Activated naive CD4-positive, alpha-beta T cell treated with anti-CD3 and anti-CD28 coated beads for 36 hours (primary cell): ENCODE measurements at regions not wholly inside any gene's neighbourhood (a gene's known extent, or its start where the extent isn't known, plus 50 kb on each side); places are given as distances from the start of the nearest gene placed in this dataset.
"Not testable (repeated sequence)": the region's sequence is repeated elsewhere in the genome, so short reads cannot be mapped to it uniquely, and the experiment has no call there.

ENCODE experiments used
- CTCF ChIA-PET: fragments of 350-600 bp; sonication (Branson Sonifier 250); formaldehyde crosslinking; loops from one replicate; lab custom pipeline; 2021; ENCODE audit warnings: antibody characterized with exemption; lab: Charles Lee
- DNase-seq: peaks from one replicate; pipeline ENCODE4 v3.0.0-alpha.2; 2020
- H3K27ac Mint-ChIP-seq: one replicate; pipeline ENCODE4 v1.8.0; 2021; ENCODE audit warnings: mild to moderate bottlenecking, mixed read lengths
- H3K27me3 Mint-ChIP-seq: one replicate; pipeline ENCODE4 v1.8.0; 2021; ENCODE audit warnings: low read depth, mixed read lengths
- H3K36me3 Mint-ChIP-seq: one replicate; pipeline ENCODE4 v1.8.0; 2021; ENCODE audit warnings: low read depth, mixed read lengths
- H3K4me1 Mint-ChIP-seq: one replicate; pipeline ENCODE4 v1.8.0; 2021; ENCODE audit warnings: low read depth, mixed read lengths
- H3K4me3 Mint-ChIP-seq: one replicate; pipeline ENCODE4 v1.8.0; 2021; ENCODE audit warnings: mild to moderate bottlenecking, moderate library complexity, mixed read lengths
- H3K9me3 Mint-ChIP-seq: one replicate; pipeline ENCODE4 v1.8.0; 2021; ENCODE audit warnings: mixed read lengths
- intact Hi-C: fragments of 100-400 bp; cut with micrococcal nuclease; formaldehyde crosslinking; loops from one replicate; pipeline ENCODE4 v1.15.1; 2023

DNA sequence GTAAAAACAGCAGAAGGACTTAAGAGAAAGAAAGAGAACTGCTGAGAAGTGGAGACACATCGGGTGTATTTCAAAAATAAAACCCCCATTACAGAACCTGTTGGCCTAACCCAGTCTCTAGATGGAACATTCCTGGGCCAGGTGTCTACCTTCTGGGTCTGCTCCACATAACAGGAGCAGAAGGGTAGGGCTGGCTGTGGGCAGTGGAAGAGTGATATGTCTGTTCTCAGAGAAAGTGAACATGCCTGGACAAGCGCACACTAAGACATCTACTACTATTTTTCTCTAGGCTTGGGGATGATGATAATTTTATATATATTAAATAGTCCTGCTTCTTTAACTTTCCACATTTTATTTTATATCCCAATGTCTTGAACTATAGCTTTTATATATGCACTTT, 267.1 kb downstream of the TBC1D4 start:
- H3K4me1 Mint-ChIP-seq: peaks cover 1% of the 10 kb centered on the region
- H3K36me3 Mint-ChIP-seq: no peaks in the 10 kb centered on the region
- peaks cover 23% of the 10 kb centered on the region for H3K27me3 Mint-ChIP-seq
- intact Hi-C loops: loop anchor here (5.0 to 10.0 kb wide), 2 partner anchors 142 to 1080 kb away; partner anchors contain the start of gene KLF12
- no peaks in the 10 kb centered on the region for H3K9me3 Mint-ChIP-seq
- H3K4me3 Mint-ChIP-seq: no peak overlapping the region
- H3K27ac Mint-ChIP-seq: no peak overlapping the region
- no peak for DNase-seq
- CTCF ChIA-PET: interaction anchor here (0.6 to 1.4 kb wide), 2 partner anchors 71 to 1241 kb away, joined by 3 read pairs; no protein-coding TSS in a partner anchor

DNA sequence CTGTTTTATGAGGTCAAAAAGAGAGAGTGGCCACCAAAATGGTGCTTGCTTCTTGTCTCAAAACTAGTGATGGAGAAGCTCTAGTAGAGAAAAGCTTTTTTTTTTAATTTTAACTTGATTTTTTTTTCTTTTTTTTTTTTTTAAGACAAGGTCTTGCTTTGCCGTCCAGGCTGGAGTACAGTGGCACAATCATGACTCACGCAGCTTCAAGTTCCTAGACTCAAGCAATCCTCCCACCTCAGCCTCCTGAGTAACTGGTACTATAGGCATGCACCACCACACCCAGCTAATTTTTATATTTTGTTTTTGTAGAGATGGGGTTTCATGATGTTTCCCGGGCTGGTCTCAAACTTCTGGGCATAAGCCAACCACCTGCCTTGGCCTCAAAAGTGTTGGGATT, 279.0 kb downstream of the TBC1D4 start:
- H3K4me3 Mint-ChIP-seq: no peak overlapping the region
- DNase-seq: no peak
- CTCF ChIA-PET: interaction anchor here (2.7 kb wide), 1 partner anchor 16 kb away, joined by 10 read pairs; no protein-coding TSS in a partner anchor

DNA sequence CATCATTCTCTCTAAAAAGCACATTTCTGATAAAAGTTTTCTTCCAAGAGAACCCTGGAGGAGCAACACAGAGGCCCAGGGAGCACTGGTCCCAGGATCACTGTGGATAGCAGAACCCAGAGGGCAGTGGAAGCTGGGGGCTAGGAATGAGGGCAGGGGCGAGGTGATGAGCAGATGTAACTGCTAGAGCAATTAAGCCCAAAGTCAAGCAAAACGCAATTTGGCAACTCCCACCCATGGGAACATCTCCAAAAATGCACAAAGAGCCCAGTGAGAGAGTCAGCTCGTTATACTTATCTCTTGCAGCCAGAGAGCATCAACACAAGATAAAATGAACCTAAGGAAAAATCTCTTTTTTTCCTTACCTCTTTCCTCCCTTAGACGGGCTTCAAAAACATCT, 284.2 kb downstream of the TBC1D4 start:
- Mint-ChIP-seq H3K4me1 (no peaks in the 10 kb centered on the region), H3K27me3 (peaks cover 11% of the 10 kb centered on the region), H3K4me3 (no peak overlapping the region), H3K9me3 (no peaks in the 10 kb centered on the region), H3K27ac (no peak overlapping the region), H3K36me3 (no peaks in the 10 kb centered on the region)
- DNase-seq: no peak
- intact Hi-C loops: no loop called here
- CTCF ChIA-PET: no interaction called here

More for the DNA sequence above, 279.0 kb downstream of the TBC1D4 start:
- Mint-ChIP-seq H3K27me3 (peaks cover 4% of the 10 kb centered on the region), H3K27ac (no peak overlapping the region), H3K4me1 (no peaks in the 10 kb centered on the region), H3K36me3 (no peaks in the 10 kb centered on the region), H3K9me3 (peaks cover 9% of the 10 kb centered on the region)
- intact Hi-C loops: no loop called here

DNA sequence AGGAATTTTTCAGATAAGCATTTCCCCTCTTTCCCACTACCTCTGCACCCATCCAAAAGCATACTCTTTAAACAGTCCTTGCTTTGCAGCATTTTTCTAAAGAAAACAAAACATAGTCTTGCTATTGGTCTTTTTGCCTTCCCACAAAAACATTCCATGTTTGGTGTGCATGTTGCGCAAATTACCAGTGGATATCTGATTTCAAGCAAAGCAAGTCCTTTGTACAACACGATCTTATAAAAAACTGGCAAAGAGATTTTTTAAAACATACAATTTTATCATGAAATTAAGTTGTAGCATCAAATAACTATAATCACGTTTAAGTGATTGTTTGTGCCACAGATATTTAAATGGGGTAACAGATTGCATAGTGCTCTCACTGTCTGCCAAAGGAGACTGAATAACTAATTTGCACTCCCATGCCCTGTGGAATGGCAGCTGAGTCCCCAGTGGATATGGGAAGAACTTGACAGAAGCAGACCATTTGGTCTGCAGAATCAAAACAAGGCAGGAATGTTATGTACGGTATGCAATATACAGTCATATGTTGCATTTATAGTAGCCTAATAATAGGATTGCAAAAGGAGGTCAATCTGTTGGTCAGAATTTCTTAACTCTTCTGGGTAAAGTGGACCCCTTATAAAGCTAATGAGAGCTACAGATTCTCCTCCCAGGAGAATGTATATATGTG, 285.7 kb downstream of the TBC1D4 start:
- intact Hi-C loops: no loop called here
- H3K4me1 Mint-ChIP-seq: no peaks in the 10 kb centered on the region

DNA sequence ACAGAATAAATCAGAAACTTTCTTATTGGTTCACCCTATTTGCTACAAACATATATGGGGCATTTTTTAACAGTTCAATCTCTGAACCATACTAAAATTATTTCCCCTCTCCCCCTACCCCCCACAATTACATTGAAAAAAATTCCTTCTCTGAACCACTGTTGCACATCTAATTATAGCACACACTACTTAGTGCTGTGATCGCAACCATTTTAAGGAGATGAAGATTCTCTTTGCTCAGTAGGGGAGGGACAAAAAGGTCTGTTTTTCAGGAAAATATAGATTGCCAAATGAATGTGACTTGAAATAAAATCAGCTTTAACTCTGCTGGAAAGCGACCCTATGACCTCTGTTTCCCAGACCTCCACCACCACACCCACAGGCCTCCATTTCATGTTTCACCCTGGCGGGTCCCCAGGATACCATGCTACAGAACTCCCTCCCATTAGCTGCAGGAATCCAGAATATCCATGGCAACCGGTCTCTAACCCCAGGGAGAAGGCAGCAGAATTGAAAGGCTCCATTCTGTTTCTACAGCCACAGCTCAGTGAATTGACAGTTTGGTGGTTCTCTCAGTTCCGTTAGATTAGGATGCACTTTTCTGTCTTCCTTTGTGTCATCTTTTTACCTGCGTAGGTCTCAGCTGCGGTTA, 286.3 kb downstream of the TBC1D4 start:
- H3K4me3 Mint-ChIP-seq: no peak overlapping the region
- no peaks in the 10 kb centered on the region for H3K4me1 Mint-ChIP-seq
- intact Hi-C loops: no loop called here
- H3K36me3 Mint-ChIP-seq: no peaks in the 10 kb centered on the region
- CTCF ChIA-PET: no interaction called here
- peaks cover 11% of the 10 kb centered on the region for H3K27me3 Mint-ChIP-seq
- no peaks in the 10 kb centered on the region for H3K9me3 Mint-ChIP-seq
- DNase-seq: no peak
- H3K27ac Mint-ChIP-seq: no peak overlapping the region

More for the DNA sequence above, 285.7 kb downstream of the TBC1D4 start:
- no peaks in the 10 kb centered on the region for H3K9me3 Mint-ChIP-seq
- no peak overlapping the region for H3K4me3 Mint-ChIP-seq
- no peak overlapping the region for H3K27ac Mint-ChIP-seq
- no peak for DNase-seq
- H3K27me3 Mint-ChIP-seq: peaks cover 11% of the 10 kb centered on the region
- no peaks in the 10 kb centered on the region for H3K36me3 Mint-ChIP-seq
- CTCF ChIA-PET: no interaction called here

DNA sequence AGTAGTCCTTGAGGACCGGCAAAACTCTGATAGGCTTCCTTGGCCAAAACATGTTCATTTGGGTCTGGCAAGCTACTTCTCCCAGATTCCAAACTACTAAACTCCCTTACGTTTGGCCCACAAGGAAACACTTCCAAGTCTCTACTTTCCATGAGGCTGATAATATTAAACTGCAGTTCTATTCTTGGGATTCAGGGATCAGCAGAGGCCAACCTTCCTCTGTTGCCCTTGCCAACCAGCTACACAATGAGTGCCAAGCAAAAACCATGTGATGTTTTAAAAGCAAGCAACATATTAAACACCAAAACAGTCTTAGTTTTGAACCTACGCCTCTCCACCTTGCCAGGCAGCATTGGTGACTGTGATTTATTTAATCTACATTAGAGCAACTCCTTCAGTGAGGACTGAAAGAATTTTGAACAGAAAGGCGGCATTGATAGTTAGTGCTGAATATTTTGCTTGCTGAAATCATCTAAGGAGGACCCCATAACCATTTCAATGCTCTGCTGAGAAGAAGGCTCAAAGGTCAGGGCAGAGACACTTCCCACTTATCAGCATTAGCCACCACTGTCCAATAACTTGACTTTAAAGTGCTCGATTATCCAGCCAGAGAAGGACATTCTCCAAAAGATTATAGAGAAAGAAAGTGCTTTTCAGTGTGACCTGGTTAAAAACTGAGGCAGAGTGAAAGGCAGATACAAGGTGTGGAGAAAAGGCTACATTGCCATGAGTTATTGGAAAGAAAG, 287.1 kb downstream of the TBC1D4 start:
- H3K4me3 Mint-ChIP-seq: no peak overlapping the region
- intact Hi-C loops: no loop called here
- CTCF ChIA-PET: no interaction called here
- no peaks in the 10 kb centered on the region for H3K36me3 Mint-ChIP-seq
- H3K27ac Mint-ChIP-seq: no peak overlapping the region
- DNase-seq: no peak
- H3K9me3 Mint-ChIP-seq: no peaks in the 10 kb centered on the region
- H3K4me1 Mint-ChIP-seq: no peaks in the 10 kb centered on the region
- H3K27me3 Mint-ChIP-seq: peaks cover 11% of the 10 kb centered on the region

DNA sequence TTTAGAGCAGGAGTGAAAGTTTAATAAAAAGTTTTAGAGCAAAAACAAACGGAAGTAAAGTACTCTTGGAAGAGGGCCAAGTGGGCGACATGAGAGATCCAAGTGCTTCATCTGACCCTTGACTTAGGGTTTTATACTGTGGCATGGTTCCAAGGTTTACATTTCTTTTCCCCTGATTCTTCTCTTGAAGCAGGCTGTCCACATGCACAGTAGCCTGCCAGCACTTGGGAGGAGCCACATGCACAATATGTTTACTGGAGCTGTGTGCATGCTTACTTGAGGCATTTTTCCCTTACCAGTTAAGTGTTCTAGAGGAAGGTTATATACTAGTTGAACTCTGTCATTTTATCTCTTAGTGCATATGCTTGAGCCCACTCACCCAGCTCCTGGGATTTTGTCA, 295.6 kb downstream of the TBC1D4 start:
- Mint-ChIP-seq H3K4me1 (no peaks in the 10 kb centered on the region), H3K36me3 (peaks cover 3% of the 10 kb centered on the region), H3K27me3 (peaks cover 9% of the 10 kb centered on the region), H3K9me3 (peaks cover 15% of the 10 kb centered on the region), H3K4me3 (no peak overlapping the region), H3K27ac (no peak overlapping the region)
- CTCF ChIA-PET: no interaction called here
- intact Hi-C loops: no loop called here
- no peak for DNase-seq

DNA sequence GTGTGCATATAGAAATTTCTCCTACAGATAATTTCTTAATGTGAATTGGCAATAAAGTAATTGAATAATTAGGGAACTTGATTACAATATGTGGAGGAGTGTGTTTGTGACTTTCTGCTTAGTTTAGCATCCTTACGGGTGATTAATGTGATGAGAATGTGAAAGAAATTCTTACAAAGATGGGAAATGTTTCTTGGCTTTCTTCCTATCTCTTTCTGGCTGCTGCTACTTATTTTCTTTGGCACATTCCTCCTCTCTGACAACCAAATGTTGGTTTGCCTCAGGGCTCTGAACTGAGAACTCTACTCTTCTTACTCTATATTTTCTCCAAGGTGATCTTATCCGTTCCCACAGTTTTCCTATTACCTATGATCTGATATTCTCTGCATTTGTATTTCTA, 300.1 kb downstream of the TBC1D4 start:
- H3K4me1 Mint-ChIP-seq: no peaks in the 10 kb centered on the region
- no peak overlapping the region for H3K27ac Mint-ChIP-seq
- peaks cover 15% of the 10 kb centered on the region for H3K9me3 Mint-ChIP-seq
- CTCF ChIA-PET: no interaction called here
- no peak for DNase-seq
- no peak overlapping the region for H3K4me3 Mint-ChIP-seq
- intact Hi-C loops: no loop called here
- peaks cover 3% of the 10 kb centered on the region for H3K36me3 Mint-ChIP-seq
- H3K27me3 Mint-ChIP-seq: peaks cover 21% of the 10 kb centered on the region

DNA sequence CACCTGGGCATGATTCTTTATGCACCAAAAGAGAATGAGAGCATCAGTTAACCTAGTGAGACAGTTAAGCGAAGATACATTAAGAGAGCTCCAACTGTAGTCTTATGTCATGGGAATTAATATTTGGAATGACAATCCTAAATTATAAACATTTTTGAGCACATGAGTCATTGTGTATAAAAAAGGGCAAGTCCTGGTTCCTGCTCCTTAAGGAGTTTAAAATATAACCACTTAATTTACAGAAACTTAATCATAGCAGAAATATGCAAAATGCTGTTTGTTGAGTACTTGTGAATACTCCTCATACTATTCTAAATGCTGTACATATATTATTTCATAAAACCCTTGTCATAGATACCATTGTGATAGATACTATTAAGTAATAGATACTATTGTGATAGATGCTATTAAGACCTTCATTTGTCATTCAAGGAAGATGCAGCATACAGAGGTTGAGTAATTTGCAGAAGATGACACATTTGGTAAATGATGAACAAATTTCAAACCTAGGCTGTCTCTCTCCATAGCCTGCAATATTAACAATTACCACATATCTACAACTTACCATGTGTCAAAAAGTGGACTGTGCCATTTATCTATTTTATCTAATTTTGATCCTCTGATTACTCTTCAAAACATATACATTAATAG, 301.0 kb downstream of the TBC1D4 start:
- intact Hi-C loops: no loop called here
- H3K36me3 Mint-ChIP-seq: peaks cover 3% of the 10 kb centered on the region
- CTCF ChIA-PET: no interaction called here
- no peaks in the 10 kb centered on the region for H3K4me1 Mint-ChIP-seq
- H3K4me3 Mint-ChIP-seq: no peak overlapping the region
- DNase-seq: no peak
- H3K27me3 Mint-ChIP-seq: peaks cover 23% of the 10 kb centered on the region
- H3K27ac Mint-ChIP-seq: no peak overlapping the region
- H3K9me3 Mint-ChIP-seq: peaks cover 15% of the 10 kb centered on the region

DNA sequence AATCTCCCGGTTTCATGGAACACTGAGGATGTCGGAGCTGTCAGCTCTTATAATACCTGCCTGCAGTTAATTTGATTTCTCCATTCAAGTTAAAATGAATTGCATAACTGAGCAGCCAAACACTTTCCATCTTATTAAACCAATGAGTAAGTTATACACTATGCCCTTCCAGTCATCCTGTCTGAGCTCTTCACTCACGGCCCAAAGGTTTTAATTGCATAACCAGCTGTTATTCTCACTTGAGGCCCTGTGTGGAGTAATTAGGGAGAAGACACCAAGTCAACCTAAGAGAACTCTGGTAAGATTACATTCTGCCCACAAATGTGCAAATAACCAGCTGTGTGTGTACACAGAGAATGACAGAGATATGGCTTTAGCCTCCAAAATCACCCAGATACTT, 303.5 kb downstream of the TBC1D4 start:
- Mint-ChIP-seq H3K4me3 (no peak overlapping the region), H3K4me1 (peaks cover 3% of the 10 kb centered on the region), H3K27ac (no peak overlapping the region), H3K9me3 (peaks cover 4% of the 10 kb centered on the region), H3K27me3 (peaks cover 14% of the 10 kb centered on the region), H3K36me3 (no peaks in the 10 kb centered on the region)
- DNase-seq: no peak
- intact Hi-C loops: no loop called here
- CTCF ChIA-PET: no interaction called here

DNA sequence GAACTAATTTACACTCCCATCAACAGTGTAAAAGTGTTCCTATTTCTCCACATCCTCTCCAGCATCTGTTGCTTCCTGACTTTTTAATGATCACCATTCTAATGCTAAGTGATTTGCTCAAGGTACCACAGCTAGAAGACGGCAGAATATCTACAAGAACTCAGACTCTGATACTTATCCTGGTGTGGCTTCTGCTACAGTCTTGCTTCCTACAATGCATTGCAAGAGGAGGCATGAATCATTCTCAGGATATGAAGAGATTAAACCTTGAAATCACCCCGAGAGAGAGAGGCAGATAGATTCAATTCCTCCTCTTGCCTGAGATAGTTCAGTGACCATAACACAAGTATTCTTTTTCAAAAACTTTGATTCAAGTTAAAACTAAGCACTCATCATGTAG, 306.4 kb downstream of the TBC1D4 start:
- Mint-ChIP-seq H3K4me1 (peaks cover 4% of the 10 kb centered on the region), H3K27ac (no peak overlapping the region), H3K9me3 (no peaks in the 10 kb centered on the region), H3K27me3 (peaks cover 13% of the 10 kb centered on the region), H3K4me3 (no peak overlapping the region), H3K36me3 (no peaks in the 10 kb centered on the region)
- no peak for DNase-seq
- intact Hi-C loops: no loop called here
- CTCF ChIA-PET: no interaction called here

DNA sequence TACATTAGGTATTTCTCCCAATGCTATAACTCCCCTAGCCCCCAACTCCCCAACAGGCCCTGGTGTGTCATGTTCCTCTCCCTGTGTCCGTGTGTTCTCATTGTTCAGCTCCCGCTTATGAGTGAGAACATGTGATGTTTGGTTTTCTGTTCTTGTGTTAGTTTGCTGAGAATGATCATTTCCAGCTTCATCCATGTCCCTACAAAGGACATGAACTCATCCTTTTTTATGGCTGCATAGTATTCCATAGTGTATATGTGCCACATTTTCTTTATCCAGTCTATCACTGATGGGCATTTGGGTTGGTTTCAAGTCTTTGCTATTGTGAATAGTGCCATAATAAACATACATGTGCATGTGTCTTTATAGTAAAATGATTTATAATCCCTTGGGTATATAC, 306.9 kb downstream of the TBC1D4 start:
- DNase-seq, H3K9me3 Mint-ChIP-seq, intact Hi-C loops, H3K4me3 Mint-ChIP-seq, H3K4me1 Mint-ChIP-seq, CTCF ChIA-PET, H3K36me3 Mint-ChIP-seq, H3K27ac Mint-ChIP-seq: not testable (repeated sequence)
- H3K27me3 Mint-ChIP-seq: peaks cover 12% of the 10 kb centered on the region
